HEK293 (cell line): ENCODE measurements at regions not wholly inside any gene's neighbourhood (a gene's known extent, or its start where the extent isn't known, plus 50 kb on each side); places are given as distances from the start of the nearest gene placed in this dataset.

Experiments
- CTCF ChIA-PET: fragments of 350-600 bp; formaldehyde crosslinking; extraction: SDS; loops from one replicate; lab custom pipeline; 2021; ENCODE audit warnings: antibody characterized with exemption; lab: Yijun Ruan, JAX
- POLR2A ChIA-PET: fragments of 300-600 bp; formaldehyde crosslinking; extraction: SDS; loops from one replicate; lab custom pipeline; 2020; ENCODE audit warnings: antibody characterized with exemption, inconsistent platforms; lab: Yijun Ruan, JAX
- H3K27ac ChIP-seq: fragments of 200-500 bp; sonication (Bioruptor generic); 2 replicates; pipeline ENCODE4 v1.5.1; 2014; ENCODE audit warnings: low read depth, low read length, control low read depth, inconsistent platforms; ENCODE audit errors: extremely low read depth
- H3K36me3 ChIP-seq, 2 experiments: fragments of 200-500 bp in 1 of 2; sonication (Bioruptor generic) in 1 of 2; 1 replicate in 1 of 2; 2 replicates in 1 of 2; pipeline ENCODE4 v1.5.1; 2014 to 2017; ENCODE audit warnings: inconsistent platforms in 2 of 2, low read length in 2 of 2; ENCODE audit not compliant: control insufficient read depth in 2 of 2, insufficient read depth in 1 of 2
- H3K4me1 ChIP-seq: fragments of 200-500 bp; sonication (Bioruptor generic); 2 replicates; pipeline ENCODE4 v1.5.1; 2014; ENCODE audit warnings: mild to moderate bottlenecking, low read length, inconsistent platforms; ENCODE audit not compliant: control insufficient read depth, insufficient read depth
- H3K4me3 ChIP-seq: 2 replicates; pipeline ENCODE4 v1.5.1; 2011; ENCODE audit warnings: low read depth, mild to moderate bottlenecking, control low read depth, low read length, moderate library complexity
- H3K9me3 ChIP-seq: fragments of 200-500 bp; sonication (Bioruptor generic); 2 replicates; pipeline ENCODE4 v1.5.1; 2014; ENCODE audit warnings: low read depth, low read length, inconsistent platforms; ENCODE audit not compliant: control insufficient read depth, insufficient read depth
- HOXD13 ChIP-seq: sonication (generic); formaldehyde crosslinking; IDR thresholded peaks from 2 replicates; pipeline ENCODE4 v1.8.0; 2022; ENCODE audit warnings: missing genetic modification reagents, borderline replicate concordance
- MYNN ChIP-seq: fragments of 450-650 bp; formaldehyde crosslinking; IDR thresholded peaks from 2 replicates; pipeline ENCODE4 v1.5.1; 2016; ENCODE audit warnings: missing biosample characterization, missing genetic modification characterization, borderline replicate concordance
- SCRT1 ChIP-seq: fragments of 450-650 bp; formaldehyde crosslinking; IDR thresholded peaks from 2 replicates; pipeline ENCODE4 v1.5.1; 2016; ENCODE audit warnings: missing biosample characterization, missing genetic modification characterization, borderline replicate concordance
- WT1 ChIP-seq: fragments of 450-650 bp; formaldehyde crosslinking; IDR thresholded peaks from 2 replicates; pipeline ENCODE4 v1.5.1; 2016; ENCODE audit warnings: missing biosample characterization, missing genetic modification characterization
- YY2 ChIP-seq: fragments of 450-650 bp; formaldehyde crosslinking; IDR thresholded peaks from 2 replicates; pipeline ENCODE4 v1.5.1; 2016; ENCODE audit warnings: missing biosample characterization, missing genetic modification characterization
- ZEB2 ChIP-seq: fragments of 450-650 bp; formaldehyde crosslinking; IDR thresholded peaks from 2 replicates; pipeline ENCODE4 v1.5.1; 2016; ENCODE audit warnings: missing biosample characterization, missing genetic modification characterization
- ZFHX2 ChIP-seq: fragments of 450-650 bp; formaldehyde crosslinking; conservative IDR thresholded peaks from 2 replicates; pipeline ENCODE4 v1.5.1; 2016; ENCODE audit warnings: missing biosample characterization, missing genetic modification characterization
- ZNF140 ChIP-seq: fragments of 450-650 bp; formaldehyde crosslinking; IDR thresholded peaks from 2 replicates; pipeline ENCODE4 v1.5.1; 2016; ENCODE audit warnings: missing biosample characterization, missing genetic modification characterization
- ZNF23 ChIP-seq: fragments of 450-650 bp; formaldehyde crosslinking; IDR thresholded peaks from 2 replicates; pipeline ENCODE4 v1.5.1; 2016; ENCODE audit warnings: missing biosample characterization, missing genetic modification characterization, borderline replicate concordance
- ZNF292 ChIP-seq: fragments of 450-650 bp; formaldehyde crosslinking; IDR thresholded peaks from 2 replicates; pipeline ENCODE4 v1.5.1; 2016; ENCODE audit warnings: low read depth, missing biosample characterization, missing genetic modification characterization, borderline replicate concordance
- ZNF391 ChIP-seq: fragments of 450-650 bp; formaldehyde crosslinking; IDR thresholded peaks from 2 replicates; pipeline ENCODE4 v1.5.1; 2016; ENCODE audit warnings: low read depth, missing biosample characterization, missing genetic modification characterization, borderline replicate concordance
- ZNF416 ChIP-seq: fragments of 450-650 bp; formaldehyde crosslinking; IDR thresholded peaks from 2 replicates; pipeline ENCODE4 v1.5.1; 2016; ENCODE audit warnings: missing biosample characterization, missing genetic modification characterization
- ZNF473 ChIP-seq: fragments of 450-650 bp; formaldehyde crosslinking; IDR thresholded peaks from 2 replicates; pipeline ENCODE4 v1.5.1; 2017; ENCODE audit warnings: missing biosample characterization, missing genetic modification characterization
- ZNF585B ChIP-seq: fragments of 450-650 bp; formaldehyde crosslinking; IDR thresholded peaks from 2 replicates; pipeline ENCODE4 v1.5.1; 2016; ENCODE audit warnings: missing biosample characterization, missing genetic modification characterization
- ZNF624 ChIP-seq: fragments of 450-650 bp; formaldehyde crosslinking; IDR thresholded peaks from 2 replicates; pipeline ENCODE4 v1.5.1; 2017; ENCODE audit warnings: missing biosample characterization, missing genetic modification characterization
- ZNF664 ChIP-seq: fragments of 450-650 bp; formaldehyde crosslinking; IDR thresholded peaks from 2 replicates; pipeline ENCODE4 v1.5.1; 2016; ENCODE audit warnings: missing biosample characterization, missing genetic modification characterization
- ZNF768 ChIP-seq: fragments of 450-650 bp; formaldehyde crosslinking; IDR thresholded peaks from 2 replicates; pipeline ENCODE4 v1.5.1; 2018; ENCODE audit warnings: missing biosample characterization, mild to moderate bottlenecking, missing genetic modification characterization
- TF ChIP-seq, protein P1 (sequence below): fragments of 450-650 bp; formaldehyde crosslinking; optimal IDR thresholded peaks from 2 replicates; pipeline ENCODE3; 2016; ENCODE audit warnings: missing biosample characterization, mild to moderate bottlenecking, missing genetic modification characterization
- TF ChIP-seq, protein P2 (sequence below): fragments of 450-650 bp; formaldehyde crosslinking; conservative IDR thresholded peaks from 2 replicates; pipeline ENCODE4 v1.5.1; 2016; ENCODE audit warnings: low read depth, missing biosample characterization, missing genetic modification characterization
- TF ChIP-seq, protein P3 (sequence below): fragments of 450-650 bp; formaldehyde crosslinking; IDR thresholded peaks from 2 replicates; pipeline ENCODE4 v1.5.1; 2016; ENCODE audit warnings: missing biosample characterization, missing genetic modification characterization

DNA sequence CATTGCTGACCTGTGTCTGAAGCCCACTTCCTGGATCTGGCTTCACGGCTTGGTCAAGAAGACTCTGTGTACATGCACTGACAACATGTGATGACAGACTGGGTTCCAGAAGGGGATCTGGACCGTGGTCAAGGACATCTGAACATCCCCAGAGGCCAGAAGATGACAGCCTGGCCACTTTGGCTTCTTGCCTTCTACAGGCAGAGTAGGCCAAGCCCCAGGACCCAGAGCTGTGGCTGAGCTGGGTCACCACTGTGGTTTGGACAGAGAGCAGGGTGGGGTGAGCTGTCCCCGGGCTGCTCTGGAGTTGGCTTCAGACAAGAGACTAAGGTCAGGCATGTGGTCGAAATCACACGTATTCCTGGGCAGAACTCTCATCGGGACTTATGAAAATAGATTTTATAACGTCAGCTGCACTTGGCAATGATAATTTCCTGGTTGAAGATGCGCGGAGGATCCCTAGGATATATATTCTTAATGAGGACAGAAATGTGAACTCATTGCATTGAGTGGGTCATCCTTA lies 114.1 kb upstream of the FRMD4B start:
- no peak overlapping the region for H3K4me3 ChIP-seq
- no peak for TF ChIP-seq HOXD13
- H3K4me1 ChIP-seq: no peaks in the 10 kb centered on the region
- no peak overlapping the region for H3K27ac ChIP-seq
- ChIA-PET CTCF (no interaction called here), POLR2A (no interaction called here)
- no peaks in the 10 kb centered on the region for H3K9me3 ChIP-seq
- no peaks in the 10 kb centered on the region for H3K36me3 ChIP-seq

DNA sequence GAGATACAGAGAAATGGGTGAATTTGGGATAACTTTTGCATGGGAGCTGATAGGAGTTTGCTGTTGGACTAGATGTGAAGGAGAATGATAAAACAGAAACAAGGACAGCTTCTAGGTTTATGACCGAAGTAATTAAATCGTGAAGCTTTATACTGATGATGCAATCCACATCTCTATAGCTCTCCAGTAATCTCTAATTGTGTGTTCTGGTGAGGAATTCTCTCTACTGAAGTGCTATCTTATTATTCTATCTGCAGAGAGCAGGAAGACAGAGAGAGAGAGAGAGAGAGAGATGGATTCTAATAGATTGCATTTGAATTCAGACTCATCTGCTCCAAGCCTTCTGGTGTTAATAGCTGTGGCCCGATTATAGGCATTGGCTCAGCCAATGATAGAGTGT lies 113.5 kb upstream of the FRMD4B start:
- POLR2A ChIA-PET: no interaction called here
- no peaks in the 10 kb centered on the region for H3K4me1 ChIP-seq
- no peaks in the 10 kb centered on the region for H3K9me3 ChIP-seq
- H3K27ac ChIP-seq: no peak overlapping the region
- no peak overlapping the region for H3K4me3 ChIP-seq
- CTCF ChIA-PET: no interaction called here
- TF ChIP-seq ZNF768 (tag by site-specific recombination) (no peak), WT1 (tag by site-specific recombination) (no peak), ZNF473 (no peak), ZFHX2 (no peak), ZNF664 (no peak), ZNF391 (no peak), MYNN (tag by site-specific recombination) (no peak), ZNF140 (tag by site-specific recombination) (no peak), ZEB2 (tag by site-specific recombination) (no peak), SCRT1 (tag by site-specific recombination) (no peak), ZNF585B (tag by site-specific recombination) (no peak), ZNF292 (no peak), ZNF23 (no peak), ZNF624 (tag by site-specific recombination) (no peak), ZNF416 (tag by site-specific recombination) (no peak), YY2 (no peak)
- TF ChIP-seq, protein P1, sequence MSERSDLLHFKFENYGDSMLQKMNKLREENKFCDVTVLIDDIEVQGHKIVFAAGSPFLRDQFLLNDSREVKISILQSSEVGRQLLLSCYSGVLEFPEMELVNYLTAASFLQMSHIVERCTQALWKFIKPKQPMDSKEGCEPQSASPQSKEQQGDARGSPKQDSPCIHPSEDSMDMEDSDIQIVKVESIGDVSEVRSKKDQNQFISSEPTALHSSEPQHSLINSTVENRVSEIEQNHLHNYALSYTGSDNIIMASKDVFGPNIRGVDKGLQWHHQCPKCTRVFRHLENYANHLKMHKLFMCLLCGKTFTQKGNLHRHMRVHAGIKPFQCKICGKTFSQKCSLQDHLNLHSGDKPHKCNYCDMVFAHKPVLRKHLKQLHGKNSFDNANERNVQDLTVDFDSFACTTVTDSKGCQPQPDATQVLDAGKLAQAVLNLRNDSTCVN (tag by site-specific recombination): no peak
- TF ChIP-seq, protein P2, sequence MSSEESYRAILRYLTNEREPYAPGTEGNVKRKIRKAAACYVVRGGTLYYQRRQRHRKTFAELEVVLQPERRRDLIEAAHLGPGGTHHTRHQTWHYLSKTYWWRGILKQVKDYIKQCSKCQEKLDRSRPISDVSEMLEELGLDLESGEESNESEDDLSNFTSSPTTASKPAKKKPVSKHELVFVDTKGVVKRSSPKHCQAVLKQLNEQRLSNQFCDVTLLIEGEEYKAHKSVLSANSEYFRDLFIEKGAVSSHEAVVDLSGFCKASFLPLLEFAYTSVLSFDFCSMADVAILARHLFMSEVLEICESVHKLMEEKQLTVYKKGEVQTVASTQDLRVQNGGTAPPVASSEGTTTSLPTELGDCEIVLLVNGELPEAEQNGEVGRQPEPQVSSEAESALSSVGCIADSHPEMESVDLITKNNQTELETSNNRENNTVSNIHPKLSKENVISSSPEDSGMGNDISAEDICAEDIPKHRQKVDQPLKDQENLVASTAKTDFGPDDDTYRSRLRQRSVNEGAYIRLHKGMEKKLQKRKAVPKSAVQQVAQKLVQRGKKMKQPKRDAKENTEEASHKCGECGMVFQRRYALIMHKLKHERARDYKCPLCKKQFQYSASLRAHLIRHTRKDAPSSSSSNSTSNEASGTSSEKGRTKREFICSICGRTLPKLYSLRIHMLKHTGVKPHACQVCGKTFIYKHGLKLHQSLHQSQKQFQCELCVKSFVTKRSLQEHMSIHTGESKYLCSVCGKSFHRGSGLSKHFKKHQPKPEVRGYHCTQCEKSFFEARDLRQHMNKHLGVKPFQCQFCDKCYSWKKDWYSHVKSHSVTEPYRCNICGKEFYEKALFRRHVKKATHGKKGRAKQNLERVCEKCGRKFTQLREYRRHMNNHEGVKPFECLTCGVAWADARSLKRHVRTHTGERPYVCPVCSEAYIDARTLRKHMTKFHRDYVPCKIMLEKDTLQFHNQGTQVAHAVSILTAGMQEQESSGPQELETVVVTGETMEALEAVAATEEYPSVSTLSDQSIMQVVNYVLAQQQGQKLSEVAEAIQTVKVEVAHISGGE (tag by site-specific recombination): no peak
- TF ChIP-seq, protein P3, sequence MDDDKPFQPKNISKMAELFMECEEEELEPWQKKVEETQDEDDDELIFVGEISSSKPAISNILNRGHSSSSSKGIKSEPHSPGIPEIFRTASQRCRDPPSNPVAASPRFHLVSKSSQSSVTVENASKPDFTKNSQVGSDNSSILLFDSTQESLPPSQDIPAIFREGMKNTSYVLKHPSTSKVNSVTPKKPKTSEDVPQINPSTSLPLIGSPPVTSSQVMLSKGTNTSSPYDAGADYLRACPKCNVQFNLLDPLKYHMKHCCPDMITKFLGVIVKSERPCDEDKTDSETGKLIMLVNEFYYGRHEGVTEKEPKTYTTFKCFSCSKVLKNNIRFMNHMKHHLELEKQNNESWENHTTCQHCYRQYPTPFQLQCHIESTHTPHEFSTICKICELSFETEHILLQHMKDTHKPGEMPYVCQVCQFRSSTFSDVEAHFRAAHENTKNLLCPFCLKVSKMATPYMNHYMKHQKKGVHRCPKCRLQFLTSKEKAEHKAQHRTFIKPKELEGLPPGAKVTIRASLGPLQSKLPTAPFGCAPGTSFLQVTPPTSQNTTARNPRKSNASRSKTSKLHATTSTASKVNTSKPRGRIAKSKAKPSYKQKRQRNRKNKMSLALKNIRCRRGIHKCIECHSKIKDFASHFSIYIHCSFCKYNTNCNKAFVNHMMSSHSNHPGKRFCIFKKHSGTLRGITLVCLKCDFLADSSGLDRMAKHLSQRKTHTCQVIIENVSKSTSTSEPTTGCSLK (tag by site-specific recombination): no peak
- H3K36me3 ChIP-seq: no peaks in the 10 kb centered on the region
